Right kidney (tissue), 1 donor: ENCODE measurements at regions not wholly inside any gene's neighbourhood (a gene's known extent, or its start where the extent isn't known, plus 50 kb on each side); places are given as distances from the start of the nearest gene placed in this dataset.

ENCODE experiments used
- DNase-seq: peaks from one replicate; pipeline ENCODE4 v3.0.0-alpha.2; 2016

- DNase-seq = no peak
Measured at GRCh38 chr22:26894362-26894761, 237.0 kb downstream of the MIAT start.

- DNase-seq = no peak
Measured at GRCh38 chr22:26894766-26895485, 237.5 kb downstream of the MIAT start.

- DNase-seq = no peak
Measured at GRCh38 chr22:26897384-26897783, 240.0 kb downstream of the MIAT start.

- no peak for DNase-seq
Measured at GRCh38 chr22:26898946-26899605, 241.7 kb downstream of the MIAT start.

GRCh38 chr22:26900787-26901186, 243.4 kb downstream of the MIAT start:
- DNase-seq = no peak

GRCh38 chr22:26901198-26901816, 243.9 kb downstream of the MIAT start:
- no peak for DNase-seq

- no peak for DNase-seq
Measured at GRCh38 chr22:26902401-26903029, 245.1 kb downstream of the MIAT start.

- no peak for DNase-seq
Measured at GRCh38 chr22:26903030-26903856, 245.9 kb downstream of the MIAT start.

GRCh38 chr22:26904483-26904882, 247.1 kb downstream of the MIAT start:
- DNase-seq = no peak

- no peak for DNase-seq
Measured at GRCh38 chr22:26905076-26905475, 247.7 kb downstream of the MIAT start.

GRCh38 chr22:26905640-26906039, 248.3 kb downstream of the MIAT start:
- DNase-seq = no peak

GRCh38 chr22:26906464-26906863, 249.1 kb downstream of the MIAT start:
- no peak for DNase-seq

GRCh38 chr22:26907366-26907765, 250.0 kb downstream of the MIAT start:
- DNase-seq = no peak

- DNase-seq = no peak
Measured at GRCh38 chr22:26910845-26911244, 253.5 kb downstream of the MIAT start.

- DNase-seq = no peak
Measured at GRCh38 chr22:26912655-26913345, 255.4 kb downstream of the MIAT start.

- DNase-seq = no peak
Measured at GRCh38 chr22:26914519-26915185, 257.3 kb downstream of the MIAT start.

GRCh38 chr22:26916236-26916635, 258.8 kb downstream of the MIAT start:
- DNase-seq = no peak

GRCh38 chr22:26918226-26918625, 260.8 kb downstream of the MIAT start:
- DNase-seq = no peak

- DNase-seq = no peak
Measured at GRCh38 chr22:26921726-26922125, 264.3 kb downstream of the MIAT start.

- no peak for DNase-seq
Measured at GRCh38 chr22:26922806-26923205, 265.4 kb downstream of the MIAT start.

- no peak for DNase-seq
Measured at GRCh38 chr22:26923531-26923930, 266.1 kb downstream of the MIAT start.
